ENCODE measurements at regions not wholly inside any gene's neighbourhood (a gene's known extent, or its start where the extent isn't known, plus 50 kb on each side); places are given as distances from the start of the nearest gene placed in this dataset.
"Not testable (repeated sequence)": the region's sequence is repeated elsewhere in the genome, so short reads cannot be mapped to it uniquely, and the experiment has no call there.

GRCh38 chr6:90463359-90463758, 123.5 kb downstream of the MAP3K7 start:
- DNase-seq (ENCODE audit: low read depth in 2 of 2): no peak

- no peak for DNase-seq (ENCODE audit: low read depth in 2 of 2)
Observed at GRCh38 chr6:90462102-90462501, 124.8 kb downstream of the MAP3K7 start.

GRCh38 chr6:90461383-90461782, 125.5 kb downstream of the MAP3K7 start:
- DNase-seq (ENCODE audit: low read depth in 2 of 2): no peak

GRCh38 chr6:90460051-90460450, 126.8 kb downstream of the MAP3K7 start:
- DNase-seq (ENCODE audit: low read depth in 2 of 2): no peak

DNA sequence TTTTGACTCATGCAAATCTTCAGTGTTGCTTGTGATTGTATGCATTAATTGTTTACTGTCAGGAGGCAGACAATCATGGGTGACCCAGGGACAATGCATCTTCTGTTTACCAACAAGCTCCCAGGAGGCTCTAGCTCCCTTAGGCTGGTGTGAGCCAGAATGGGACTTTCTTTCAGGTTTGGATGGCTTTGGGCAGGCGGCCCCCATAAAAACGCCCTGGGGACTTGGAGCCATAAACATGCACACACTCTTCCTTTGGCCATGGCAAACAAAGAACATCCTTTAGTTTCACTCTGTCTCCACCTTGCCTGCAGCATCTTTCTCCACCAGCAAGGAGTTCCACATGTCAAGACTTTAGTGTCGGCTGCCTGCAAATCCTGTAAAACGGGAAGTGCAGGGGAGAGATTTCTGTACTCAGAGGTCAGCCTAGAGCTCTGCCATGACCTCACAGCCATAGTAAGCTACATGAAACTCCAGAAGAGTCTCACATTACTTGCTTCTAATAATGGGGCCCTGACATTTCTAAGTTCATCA, 127.6 kb downstream of the MAP3K7 start:
- no peak for DNase-seq (ENCODE audit: low read depth in 2 of 2)

DNA sequence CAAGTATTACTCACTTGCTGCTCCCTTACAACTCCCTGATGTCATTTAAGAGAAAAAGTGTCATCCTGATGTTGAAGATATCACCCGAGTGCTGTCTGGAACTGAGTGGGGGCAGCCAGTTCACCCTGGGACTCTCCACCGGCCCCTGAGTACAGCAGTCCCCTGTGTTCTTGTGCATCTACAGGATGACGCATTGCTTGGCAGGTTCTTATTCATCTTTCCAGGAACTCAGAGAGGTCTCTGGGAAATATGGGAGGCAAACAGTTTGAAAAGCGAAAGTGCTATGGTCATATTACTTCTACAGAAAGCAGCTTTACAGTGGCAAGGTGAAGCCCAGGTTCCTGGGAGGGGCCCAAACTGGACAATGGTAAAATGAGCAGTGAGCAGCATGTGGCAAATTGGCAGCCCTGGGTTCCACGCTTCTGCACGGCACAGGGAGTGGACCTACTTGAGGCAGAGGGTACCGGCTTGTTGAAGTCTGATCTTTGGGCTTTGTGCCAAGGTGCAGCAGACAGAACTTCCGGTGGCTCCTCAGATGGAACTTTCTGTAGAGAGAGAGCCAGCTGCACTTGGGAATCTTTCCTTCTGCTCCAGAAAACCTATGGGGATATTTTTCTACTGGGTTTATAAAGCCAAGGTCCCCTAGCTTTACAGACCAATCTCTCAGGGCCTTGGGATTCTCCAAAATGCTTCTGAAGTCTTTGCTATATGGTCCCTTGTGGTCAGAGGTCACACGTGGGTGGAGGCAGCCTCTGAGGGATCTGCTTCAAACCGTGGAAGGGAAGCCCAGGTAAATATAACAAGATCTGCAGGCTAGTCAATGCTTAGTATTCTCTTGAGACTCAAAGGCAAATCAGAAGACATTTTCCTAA, 128.3 kb downstream of the MAP3K7 start:
- peak; percentile 84 to 92 for DNase-seq (ENCODE audit: low read depth in 2 of 2)

- no peak for DNase-seq (ENCODE audit: low read depth in 2 of 2)
Observed at GRCh38 chr6:90457867-90458259, 129.0 kb downstream of the MAP3K7 start.

GRCh38 chr6:90456997-90457866, 129.6 kb downstream of the MAP3K7 start:
- DNase-seq (ENCODE audit: low read depth in 2 of 2): not testable (repeated sequence)

DNA sequence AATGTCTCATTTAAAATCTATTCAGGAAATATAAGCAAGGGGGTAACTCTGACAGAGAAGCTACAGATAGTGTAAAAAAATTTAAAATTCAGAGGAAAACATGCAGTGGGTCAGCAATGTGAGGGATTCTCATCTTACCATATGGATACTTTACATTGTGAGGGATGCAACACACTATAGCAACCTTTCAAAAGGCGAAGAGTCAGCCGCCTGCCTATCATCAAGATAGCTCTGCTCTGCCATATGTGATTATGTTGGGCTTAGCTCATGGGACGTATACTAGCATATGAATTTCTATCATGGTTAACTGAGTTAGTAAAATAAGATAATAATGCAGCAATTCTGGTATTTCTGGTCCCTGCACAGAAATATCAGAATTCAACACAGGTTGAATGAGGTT, 130.9 kb downstream of the MAP3K7 start:
- no peak for DNase-seq (ENCODE audit: low read depth in 2 of 2)

DNA sequence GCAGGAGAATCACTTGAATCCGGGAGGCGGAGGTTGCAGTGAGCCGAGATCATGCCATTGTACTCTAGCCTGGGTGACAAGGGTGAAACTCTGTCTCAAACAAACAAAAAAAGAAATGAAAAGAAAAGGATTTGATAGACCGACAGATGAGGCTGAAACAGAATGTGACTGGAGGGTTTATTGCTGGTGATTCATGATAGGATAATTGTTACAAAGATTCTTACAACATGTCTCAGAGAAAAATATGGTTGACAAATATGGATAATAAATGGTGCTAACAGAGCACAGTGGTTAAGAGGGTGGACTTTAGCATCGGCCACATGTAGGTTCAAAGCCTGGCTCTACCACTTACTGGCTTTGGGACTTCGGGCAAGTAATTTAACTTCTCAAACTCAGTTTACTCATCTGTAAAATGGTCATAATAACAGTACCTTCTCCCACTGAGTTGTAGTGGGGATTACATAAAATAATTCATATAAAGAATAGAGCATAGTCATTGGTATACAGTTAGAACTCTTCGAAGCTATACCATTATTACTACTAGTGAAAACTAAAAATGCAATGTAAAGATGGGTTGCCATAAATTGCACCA, 131.9 kb downstream of the MAP3K7 start:
- DNase-seq (ENCODE audit: low read depth in 2 of 2): no peak

- DNase-seq (ENCODE audit: low read depth in 2 of 2): no peak
Observed at GRCh38 chr6:90450268-90450953, 136.5 kb downstream of the MAP3K7 start.

GRCh38 chr6:90449311-90449710, 137.6 kb downstream of the MAP3K7 start:
- no peak for DNase-seq (ENCODE audit: low read depth in 2 of 2)

DNA sequence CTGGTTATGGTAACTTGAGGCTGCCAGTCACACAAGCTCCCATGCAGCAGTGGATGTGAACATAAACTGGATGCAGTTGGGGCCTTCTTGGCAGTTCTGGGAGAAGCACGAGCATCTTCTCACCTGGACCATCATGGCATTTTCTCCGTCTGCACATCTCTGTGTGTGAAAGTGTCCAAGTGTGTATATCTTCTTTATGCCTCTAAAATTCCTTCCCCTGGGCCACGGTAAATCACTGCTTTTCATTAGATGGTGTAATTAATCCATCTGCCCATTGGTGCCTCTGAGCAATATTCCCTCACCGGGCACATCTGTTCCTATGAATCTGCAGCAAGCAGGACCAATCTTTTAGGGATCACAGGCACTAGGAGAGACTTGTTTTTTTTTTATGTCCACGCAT, 138.0 kb downstream of the MAP3K7 start:
- DNase-seq (ENCODE audit: low read depth in 2 of 2): no peak

- no peak for DNase-seq (ENCODE audit: low read depth in 2 of 2)
Observed at GRCh38 chr6:90446164-90446563, 140.7 kb downstream of the MAP3K7 start.

DNA sequence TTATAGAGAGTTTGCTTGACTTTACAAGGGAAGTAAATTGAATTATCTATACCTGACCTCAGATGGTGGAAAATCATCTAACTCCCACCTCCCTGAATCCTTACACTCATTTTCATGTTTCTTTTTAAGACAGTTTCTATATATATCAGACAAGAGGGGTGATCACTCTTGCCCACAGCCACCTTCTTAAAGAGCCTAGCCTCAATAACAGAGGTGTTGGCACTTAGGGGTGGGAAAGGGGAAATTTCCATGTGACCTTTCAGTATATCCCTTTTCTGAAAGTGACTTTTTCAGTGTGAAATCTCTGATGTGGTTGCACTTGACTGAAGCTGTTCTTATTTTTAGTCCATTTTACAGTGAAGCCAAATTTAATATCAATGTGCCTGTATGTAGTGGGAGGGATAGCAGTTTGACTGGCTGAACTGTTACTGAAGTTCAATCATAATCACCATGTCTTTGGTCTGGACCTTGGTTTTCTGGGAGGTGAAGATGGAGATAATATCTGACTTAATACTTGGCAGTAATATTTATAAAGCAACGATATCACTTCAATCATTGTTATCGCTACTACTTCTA, 141.3 kb downstream of the MAP3K7 start:
- DNase-seq (ENCODE audit: low read depth in 2 of 2): no peak

- DNase-seq (ENCODE audit: low read depth in 2 of 2): no peak
Observed at GRCh38 chr6:90444160-90444714, 142.6 kb downstream of the MAP3K7 start.

- no peak for DNase-seq (ENCODE audit: low read depth in 2 of 2)
Observed at GRCh38 chr6:90442366-90442765, 144.5 kb downstream of the MAP3K7 start.

DNA sequence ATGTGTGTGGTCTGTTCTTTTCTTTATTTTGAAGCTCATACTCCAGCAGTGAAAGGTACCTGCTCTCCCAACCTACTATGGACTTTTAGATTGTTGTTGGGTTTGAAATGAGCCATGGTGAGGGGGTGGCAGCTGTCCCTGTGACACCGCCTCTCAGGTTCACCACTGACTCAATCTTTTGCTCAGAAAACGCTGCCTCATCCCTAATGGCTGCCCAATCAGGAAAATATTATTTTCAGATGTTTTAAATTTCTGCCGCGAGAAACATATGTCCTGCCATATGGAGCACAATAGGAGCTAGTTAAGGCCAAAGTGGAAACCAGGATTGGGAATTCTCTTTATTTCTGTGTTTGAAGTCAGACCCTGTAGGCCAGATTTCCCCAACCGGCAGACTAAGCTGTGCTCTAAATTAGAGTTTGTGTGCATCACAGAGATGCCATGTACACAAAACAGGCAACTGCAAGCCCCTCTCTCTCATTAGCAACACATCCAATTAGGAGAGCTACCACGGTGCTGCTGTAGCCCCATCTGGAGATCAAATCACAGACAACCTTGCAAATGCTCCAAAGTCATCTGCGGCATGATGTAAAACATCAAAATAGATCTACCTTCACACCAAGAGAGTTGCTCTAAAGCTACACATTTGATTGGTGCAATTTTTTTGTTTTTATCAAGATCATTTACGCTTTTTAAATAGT, 144.1 kb upstream of the BACH2 start:
- no peak for DNase-seq (ENCODE audit: low read depth in 2 of 2)

- DNase-seq (ENCODE audit: low read depth in 2 of 2): no peak
Observed at GRCh38 chr6:90439586-90439985, 142.9 kb upstream of the BACH2 start.

GRCh38 chr6:90436403-90436802, 139.8 kb upstream of the BACH2 start:
- DNase-seq (ENCODE audit: low read depth in 2 of 2): no peak
